ENCODE measurements at regions not wholly inside any gene's neighbourhood (a gene's known extent, or its start where the extent isn't known, plus 50 kb on each side); places are given as distances from the start of the nearest gene placed in this dataset.

DNA sequence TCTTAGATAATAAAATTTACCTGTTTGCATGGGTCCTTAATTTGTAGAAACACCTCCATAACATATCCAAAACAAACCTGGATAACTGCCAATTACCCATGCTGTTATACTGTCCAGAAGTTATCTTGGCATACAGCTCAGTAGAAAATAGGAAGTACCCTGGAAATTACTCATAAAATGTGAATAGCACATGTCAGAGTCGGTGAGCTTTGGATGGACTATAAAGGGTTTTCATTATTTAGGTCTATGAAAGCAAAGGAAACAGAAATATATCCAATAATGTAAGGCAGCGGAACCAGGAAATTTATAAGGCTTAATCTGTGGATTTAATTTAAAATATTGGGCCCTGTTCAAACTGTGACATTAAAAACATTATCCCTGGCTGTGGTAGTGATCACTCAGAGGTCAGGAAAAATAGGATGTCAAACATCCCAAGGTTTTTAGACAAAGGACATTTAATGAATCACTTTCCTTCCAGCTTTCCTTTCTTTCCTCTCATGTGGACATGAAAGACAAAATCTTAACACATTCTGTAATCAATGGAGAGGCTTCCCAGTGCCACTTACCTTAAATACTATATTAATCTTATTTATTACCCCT lies 459.0 kb upstream of the DPH6 start:
- H3K4me3 ChIP-seq: no peak overlapping the region
- peaks cover 0 to 5% (median 0%) of the 10 kb centered on the region in 3 donors for H3K9me3 ChIP-seq
- 61 to 81% methylated on average over 2 of the region's 2 CpGs for WGBS, 2 donors (ENCODE audit: low coverage in 1 of 2)
- TF ChIP-seq POLR2AphosphoS5 (IDR thresholded peaks at IDR 0.05) (no peak), EP300 (IDR thresholded peaks at IDR 0.05) (no peak), POLR2A (IDR thresholded peaks at IDR 0.05) (no peak)
- TF ChIP-seq, protein P1, sequence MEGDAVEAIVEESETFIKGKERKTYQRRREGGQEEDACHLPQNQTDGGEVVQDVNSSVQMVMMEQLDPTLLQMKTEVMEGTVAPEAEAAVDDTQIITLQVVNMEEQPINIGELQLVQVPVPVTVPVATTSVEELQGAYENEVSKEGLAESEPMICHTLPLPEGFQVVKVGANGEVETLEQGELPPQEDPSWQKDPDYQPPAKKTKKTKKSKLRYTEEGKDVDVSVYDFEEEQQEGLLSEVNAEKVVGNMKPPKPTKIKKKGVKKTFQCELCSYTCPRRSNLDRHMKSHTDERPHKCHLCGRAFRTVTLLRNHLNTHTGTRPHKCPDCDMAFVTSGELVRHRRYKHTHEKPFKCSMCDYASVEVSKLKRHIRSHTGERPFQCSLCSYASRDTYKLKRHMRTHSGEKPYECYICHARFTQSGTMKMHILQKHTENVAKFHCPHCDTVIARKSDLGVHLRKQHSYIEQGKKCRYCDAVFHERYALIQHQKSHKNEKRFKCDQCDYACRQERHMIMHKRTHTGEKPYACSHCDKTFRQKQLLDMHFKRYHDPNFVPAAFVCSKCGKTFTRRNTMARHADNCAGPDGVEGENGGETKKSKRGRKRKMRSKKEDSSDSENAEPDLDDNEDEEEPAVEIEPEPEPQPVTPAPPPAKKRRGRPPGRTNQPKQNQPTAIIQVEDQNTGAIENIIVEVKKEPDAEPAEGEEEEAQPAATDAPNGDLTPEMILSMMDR (IDR thresholded peaks at IDR 0.05): no peak
- H3K27me3 ChIP-seq: no peaks in the 10 kb centered on the region
- no peak overlapping the region for H3K27ac ChIP-seq
- no peaks in the 10 kb centered on the region for H3K4me1 ChIP-seq
- H3K36me3 ChIP-seq: no peaks in the 10 kb centered on the region
- ATAC-seq: no peak

DNA sequence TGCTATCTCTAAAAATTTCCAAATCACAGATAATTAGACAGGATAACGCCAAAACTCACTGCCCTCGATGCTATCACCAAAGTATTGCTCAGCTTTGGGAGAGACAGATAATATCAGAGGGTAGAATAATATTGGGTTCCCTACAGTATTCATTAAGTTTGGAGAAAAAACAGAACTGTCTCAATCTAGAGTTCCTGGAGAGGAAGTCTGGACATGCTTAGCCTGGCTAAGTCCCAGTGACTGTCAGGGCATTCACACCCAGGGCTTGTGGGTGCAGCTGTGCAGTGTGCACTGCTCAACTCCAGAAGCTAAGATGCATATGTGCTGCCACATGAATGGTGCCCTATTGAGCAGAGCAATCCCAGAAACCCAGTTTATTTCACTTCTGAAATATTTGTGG lies 459.6 kb upstream of the DPH6 start:
- no peak for ATAC-seq
- H3K4me3 ChIP-seq: no peak overlapping the region
- H3K27me3 ChIP-seq: no peaks in the 10 kb centered on the region
- WGBS, 2 donors (ENCODE audit: low coverage in 1 of 2): 67 to 90% methylated on average over 2 of the region's 2 CpGs
- peaks cover 0 to 5% (median 0%) of the 10 kb centered on the region in 3 donors for H3K9me3 ChIP-seq
- TF ChIP-seq POLR2A (IDR thresholded peaks at IDR 0.05): no peak
- TF ChIP-seq POLR2AphosphoS5 (IDR thresholded peaks at IDR 0.05): no peak
- TF ChIP-seq EP300 (IDR thresholded peaks at IDR 0.05): no peak
- TF ChIP-seq, protein P1 (IDR thresholded peaks at IDR 0.05): no peak
- no peaks in the 10 kb centered on the region for H3K4me1 ChIP-seq
- H3K27ac ChIP-seq: no peak overlapping the region
- no peaks in the 10 kb centered on the region for H3K36me3 ChIP-seq

DNA sequence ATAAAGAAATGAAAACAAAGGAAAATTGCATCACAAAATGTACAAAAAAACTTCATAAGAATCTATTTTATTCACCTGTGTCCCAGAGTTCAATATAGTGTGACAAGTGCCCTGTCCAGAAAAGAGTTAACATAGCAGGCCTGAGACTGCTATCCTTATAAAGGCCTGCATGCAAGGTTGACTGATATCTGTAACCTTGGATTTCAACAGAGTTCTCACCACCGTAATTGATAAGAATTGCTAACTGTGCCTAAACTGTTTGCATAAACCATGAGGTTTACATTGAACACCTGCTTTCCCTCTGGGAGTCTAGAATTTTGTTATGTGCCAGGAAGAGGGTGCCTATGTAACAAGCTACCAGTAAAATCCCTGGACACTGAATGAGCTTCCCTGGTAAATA lies 461.7 kb upstream of the DPH6 start:
- ATAC-seq: no peak
- no peaks in the 10 kb centered on the region for H3K27me3 ChIP-seq
- H3K4me3 ChIP-seq: no peak overlapping the region
- WGBS, 2 donors (ENCODE audit: low coverage in 1 of 2): 57 to 71% methylated on average over 1 of the region's 1 CpG
- TF ChIP-seq POLR2AphosphoS5 (IDR thresholded peaks at IDR 0.05): no peak
- no peak for TF ChIP-seq POLR2A (IDR thresholded peaks at IDR 0.05)
- no peak for TF ChIP-seq EP300 (IDR thresholded peaks at IDR 0.05)
- TF ChIP-seq, protein P1 (IDR thresholded peaks at IDR 0.05): no peak
- H3K9me3 ChIP-seq: peaks cover 0 to 5% (median 0%) of the 10 kb centered on the region in 3 donors
- H3K27ac ChIP-seq: no peak overlapping the region
- H3K36me3 ChIP-seq: no peaks in the 10 kb centered on the region
- H3K4me1 ChIP-seq: no peaks in the 10 kb centered on the region

DNA sequence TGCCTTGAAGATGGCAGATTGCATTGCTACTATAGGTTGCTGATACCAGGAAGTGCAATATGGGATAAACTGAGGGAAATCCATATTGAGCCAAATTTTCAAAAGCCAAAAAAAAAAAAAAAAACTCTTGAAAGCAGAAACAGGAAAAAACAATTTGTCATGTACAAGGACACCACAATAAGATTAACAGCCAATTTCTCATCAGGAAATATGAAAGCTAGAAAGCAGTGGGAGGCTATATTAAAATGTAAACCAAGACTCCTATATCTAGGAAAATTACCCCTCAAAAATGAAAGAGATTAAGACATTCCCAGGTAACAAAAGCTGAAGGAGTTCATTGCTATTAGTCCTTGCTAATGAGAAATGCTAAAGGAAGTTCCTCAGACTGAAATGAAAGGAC lies 462.8 kb upstream of the DPH6 start:
- Histone ChIP-seq H3K27me3 (no peaks in the 10 kb centered on the region), H3K4me3 (no peak overlapping the region), H3K9me3 (peaks cover 0 to 5% (median 0%) of the 10 kb centered on the region in 3 donors), H3K36me3 (no peaks in the 10 kb centered on the region), H3K4me1 (no peaks in the 10 kb centered on the region), H3K27ac (no peak overlapping the region)
- ATAC-seq: no peak
- TF ChIP-seq, protein P1 (IDR thresholded peaks at IDR 0.05): no peak
- no peak for TF ChIP-seq POLR2A (IDR thresholded peaks at IDR 0.05)
- no peak for TF ChIP-seq EP300 (IDR thresholded peaks at IDR 0.05)
- no peak for TF ChIP-seq POLR2AphosphoS5 (IDR thresholded peaks at IDR 0.05)

DNA sequence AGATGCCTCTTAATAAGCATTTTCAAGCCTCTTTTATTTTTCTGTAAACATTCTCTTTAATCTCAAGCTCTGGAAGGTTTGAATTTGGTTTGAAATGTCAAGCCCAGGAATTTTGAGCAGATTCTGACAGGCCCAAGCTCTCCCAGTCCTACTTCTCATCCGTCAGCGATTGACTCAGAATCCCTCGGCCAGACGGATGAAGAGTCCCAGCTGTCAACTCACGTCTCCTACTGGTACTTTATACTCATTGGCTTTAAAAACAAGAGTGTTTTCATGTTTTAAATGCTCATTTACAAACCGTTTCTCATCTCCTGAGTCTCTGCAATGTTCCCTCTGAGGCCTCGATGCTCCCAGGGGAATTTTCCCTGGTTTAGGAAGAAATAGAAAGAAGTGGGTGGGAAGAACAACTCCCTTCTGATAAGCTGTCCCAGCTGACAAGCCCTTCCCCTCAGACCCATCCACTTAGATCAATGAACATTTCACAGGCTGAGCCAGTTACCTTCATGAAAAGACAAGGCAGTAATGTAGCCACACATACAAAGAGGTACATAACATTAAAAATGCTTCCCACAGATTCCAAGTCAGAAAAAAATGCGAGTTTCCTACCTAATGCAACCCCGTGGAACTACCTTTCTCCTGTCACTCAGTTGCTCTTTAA lies 478.2 kb upstream of the DPH6 start:
- H3K36me3 ChIP-seq: no peaks in the 10 kb centered on the region
- H3K4me3 ChIP-seq: no peak overlapping the region
- H3K4me1 ChIP-seq: no peaks in the 10 kb centered on the region
- no peak for TF ChIP-seq POLR2A (IDR thresholded peaks at IDR 0.05)
- no peak overlapping the region for H3K27ac ChIP-seq
- no peaks in the 10 kb centered on the region for H3K27me3 ChIP-seq
- no peak for ATAC-seq
- H3K9me3 ChIP-seq: no peaks in the 10 kb centered on the region
- 45 to 76% methylated on average over 8 to 9 of the region's 9 CpGs for WGBS, 2 donors (ENCODE audit: low coverage in 1 of 2)

Data from gastroesophageal sphincter (tissue), 4 donors.